BE2C (cell line): ENCODE measurements at regions not wholly inside any gene's neighbourhood (a gene's known extent, or its start where the extent isn't known, plus 50 kb on each side); places are given as distances from the start of the nearest gene placed in this dataset.

Experiments used
- DNase-seq: peaks from one replicate; pipeline ENCODE4 v3.0.0-alpha.2; 2020
- H3K27me3 ChIP-seq: fragments of 250-450 bp; sonication (Bioruptor Pico); 2 replicates; pipeline ENCODE4 v1.5.1; 2020; ENCODE audit warnings: mild to moderate bottlenecking
- H3K36me3 ChIP-seq: fragments of 250-450 bp; sonication (Bioruptor Pico); 2 replicates; pipeline ENCODE4 v1.5.1; 2020; ENCODE audit warnings: mild to moderate bottlenecking
- H3K4me1 ChIP-seq: fragments of 250-450 bp; sonication (Bioruptor Pico); 2 replicates; pipeline ENCODE4 v1.5.1; 2020
- H3K4me3 ChIP-seq: 2 replicates; pipeline ENCODE4 v1.5.1; 2011; ENCODE audit warnings: low read depth, low read length
- H3K9me3 ChIP-seq: fragments of 250-450 bp; sonication (Bioruptor Pico); 2 replicates; pipeline ENCODE4 v1.5.1; 2020
- CTCF ChIP-seq: IDR thresholded peaks from 2 replicates; pipeline ENCODE4 v1.5.1; 2012; ENCODE audit warnings: mild to moderate bottlenecking, low read depth, low read length

- Histone ChIP-seq H3K36me3 (no peaks in the 10 kb centered on the region), H3K9me3 (no peaks in the 10 kb centered on the region), H3K27me3 (no peaks in the 10 kb centered on the region), H3K4me3 (no peak overlapping the region), H3K4me1 (no peaks in the 10 kb centered on the region)
- peak; percentile 64 for DNase-seq
- no peak for TF ChIP-seq CTCF
Measured at GRCh38 chr20:39849664-39850063, 839.4 kb downstream of the MAFB start.

GRCh38 chr20:39849171-39849570, 839.9 kb downstream of the MAFB start:
- TF ChIP-seq CTCF = no peak
- Histone ChIP-seq H3K4me3 (no peak overlapping the region), H3K4me1 (no peaks in the 10 kb centered on the region), H3K27me3 (no peaks in the 10 kb centered on the region), H3K9me3 (no peaks in the 10 kb centered on the region), H3K36me3 (no peaks in the 10 kb centered on the region)
- no peak for DNase-seq

- no peaks in the 10 kb centered on the region for H3K36me3 ChIP-seq
- H3K27me3 ChIP-seq = no peaks in the 10 kb centered on the region
- DNase-seq = no peak
- no peaks in the 10 kb centered on the region for H3K4me1 ChIP-seq
- H3K4me3 ChIP-seq = no peak overlapping the region
- TF ChIP-seq CTCF = no peak
- no peaks in the 10 kb centered on the region for H3K9me3 ChIP-seq
Measured at GRCh38 chr20:39839399-39840119, 849.5 kb downstream of the MAFB start.

- Histone ChIP-seq H3K36me3 (no peaks in the 10 kb centered on the region), H3K4me3 (no peak overlapping the region), H3K9me3 (no peaks in the 10 kb centered on the region), H3K4me1 (no peaks in the 10 kb centered on the region), H3K27me3 (no peaks in the 10 kb centered on the region)
- DNase-seq = no peak
- TF ChIP-seq CTCF = no peak
Measured at GRCh38 chr20:39837561-39837960, 851.5 kb downstream of the MAFB start.

GRCh38 chr20:39835130-39835842, 853.8 kb downstream of the MAFB start:
- H3K4me3 ChIP-seq = no peak overlapping the region
- no peaks in the 10 kb centered on the region for H3K27me3 ChIP-seq
- no peaks in the 10 kb centered on the region for H3K4me1 ChIP-seq
- no peak for TF ChIP-seq CTCF
- DNase-seq = no peak
- H3K9me3 ChIP-seq = no peaks in the 10 kb centered on the region
- H3K36me3 ChIP-seq = no peaks in the 10 kb centered on the region

- Histone ChIP-seq H3K27me3 (no peaks in the 10 kb centered on the region), H3K9me3 (no peaks in the 10 kb centered on the region), H3K4me1 (no peaks in the 10 kb centered on the region), H3K4me3 (no peak overlapping the region), H3K36me3 (no peaks in the 10 kb centered on the region)
- no peak for TF ChIP-seq CTCF
- no peak for DNase-seq
Measured at GRCh38 chr20:39830903-39831302, 858.1 kb downstream of the MAFB start.
